Breast epithelium (tissue), 4 donors: ENCODE measurements at regions not wholly inside any gene's neighbourhood (a gene's known extent, or its start where the extent isn't known, plus 50 kb on each side); places are given as distances from the start of the nearest gene placed in this dataset.

Experiments
- DNase-seq, 2 donors: peaks; one replicate each; pipeline ENCODE4 v3.0.0-alpha.2; 2019; ENCODE audit warnings: low spot score in 2 of 2
- H3K27ac ChIP-seq, 2 donors: fragments of 200-600 bp; sonication (generic) in 1 of 2; one replicate each; pipeline ENCODE4 v1.5.1; 2016 to 2019; ENCODE audit warnings: mild to moderate bottlenecking in 1 of 2
- H3K27me3 ChIP-seq, 2 donors: fragments of 200-600 bp; sonication (generic) in 1 of 2; one replicate each; pipeline versions ENCODE4 v1.5.1 to v1.6.0; 2017 to 2019; ENCODE audit warnings: control low read depth in 1 of 2, mild to moderate bottlenecking in 1 of 2
- H3K36me3 ChIP-seq: fragments of 200-600 bp; one replicate; pipeline ENCODE4 v1.5.1; 2019
- H3K4me1 ChIP-seq, 2 donors: fragments of 200-600 bp; sonication (generic); one replicate each; pipeline ENCODE4 v1.5.1; 2016 to 2019; ENCODE audit warnings: control low read depth in 1 of 2
- H3K4me3 ChIP-seq, 3 donors: fragments of 200-600 bp; sonication (generic); 1 replicate in 2 of 3; 2 replicates in 1 of 3; pipeline ENCODE4 v1.5.1; 2016 to 2019; ENCODE audit warnings: mild to moderate bottlenecking in 3 of 3, moderate library complexity in 2 of 3
- H3K9me3 ChIP-seq, 2 donors: fragments of 200-600 bp; sonication (generic) in 1 of 2; one replicate each; pipeline ENCODE4 v1.5.1; 2016 to 2019; ENCODE audit warnings: control low read depth in 1 of 2
- POLR2A ChIP-seq: fragments of 450-650 bp; IDR thresholded peaks from one replicate; pipeline ENCODE4 v1.6.1; 2016; ENCODE audit warnings: antibody characterized with exemption, mild to moderate bottlenecking, moderate library complexity
- POLR2AphosphoS5 ChIP-seq, 3 donors: sonication (generic); formaldehyde crosslinking; IDR thresholded peaks; one replicate each; pipeline ENCODE4 v1.6.1; 2017; ENCODE audit warnings: antibody characterized with exemption in 3 of 3
- intact Hi-C: fragments of 100-400 bp; cut with DNase I; formaldehyde crosslinking; loops from one replicate; pipeline ENCODE4 v1.15.1; 2023; ENCODE audit warnings: low total_unique reads
- TF ChIP-seq, protein P1 (sequence below), 3 donors: fragments of 450-650 bp; IDR thresholded peaks; one replicate each; pipeline ENCODE4 v1.5.1; 2016 to 2017; ENCODE audit warnings: antibody characterized with exemption in 3 of 3, mild to moderate bottlenecking in 3 of 3, moderate library complexity in 3 of 3

DNA sequence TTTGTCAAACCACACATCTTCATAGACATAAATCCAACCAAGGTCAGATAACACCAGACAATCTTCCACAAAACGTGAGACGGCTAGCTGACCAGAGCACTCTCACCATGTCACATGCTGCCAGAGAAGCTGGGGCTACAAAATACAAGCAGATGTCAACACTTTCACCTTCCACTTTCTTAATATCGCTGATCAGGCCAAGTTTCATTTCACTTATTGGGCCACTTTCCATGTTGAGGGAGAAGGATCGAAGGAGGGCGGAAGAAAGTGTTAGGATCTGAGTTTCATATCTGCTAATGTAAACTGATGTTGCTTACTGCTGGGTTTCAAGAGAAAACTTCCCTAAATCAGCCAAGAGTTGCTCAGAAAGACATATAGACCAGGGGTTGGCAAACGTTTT, 177.0 kb upstream of the PRDM1 start:
- Histone ChIP-seq H3K4me3 (no peak overlapping the region), H3K27me3 (no peaks in the 10 kb centered on the region), H3K9me3 (no peaks in the 10 kb centered on the region), H3K4me1 (no peaks in the 10 kb centered on the region), H3K27ac (no peak overlapping the region), H3K36me3 (no peaks in the 10 kb centered on the region)
- no peak for TF ChIP-seq POLR2AphosphoS5 (IDR thresholded peaks at IDR 0.05)
- TF ChIP-seq POLR2A = no peak
- TF ChIP-seq, protein P1, sequence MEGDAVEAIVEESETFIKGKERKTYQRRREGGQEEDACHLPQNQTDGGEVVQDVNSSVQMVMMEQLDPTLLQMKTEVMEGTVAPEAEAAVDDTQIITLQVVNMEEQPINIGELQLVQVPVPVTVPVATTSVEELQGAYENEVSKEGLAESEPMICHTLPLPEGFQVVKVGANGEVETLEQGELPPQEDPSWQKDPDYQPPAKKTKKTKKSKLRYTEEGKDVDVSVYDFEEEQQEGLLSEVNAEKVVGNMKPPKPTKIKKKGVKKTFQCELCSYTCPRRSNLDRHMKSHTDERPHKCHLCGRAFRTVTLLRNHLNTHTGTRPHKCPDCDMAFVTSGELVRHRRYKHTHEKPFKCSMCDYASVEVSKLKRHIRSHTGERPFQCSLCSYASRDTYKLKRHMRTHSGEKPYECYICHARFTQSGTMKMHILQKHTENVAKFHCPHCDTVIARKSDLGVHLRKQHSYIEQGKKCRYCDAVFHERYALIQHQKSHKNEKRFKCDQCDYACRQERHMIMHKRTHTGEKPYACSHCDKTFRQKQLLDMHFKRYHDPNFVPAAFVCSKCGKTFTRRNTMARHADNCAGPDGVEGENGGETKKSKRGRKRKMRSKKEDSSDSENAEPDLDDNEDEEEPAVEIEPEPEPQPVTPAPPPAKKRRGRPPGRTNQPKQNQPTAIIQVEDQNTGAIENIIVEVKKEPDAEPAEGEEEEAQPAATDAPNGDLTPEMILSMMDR (IDR thresholded peaks at IDR 0.05) = no peak
- DNase-seq = no peak
- intact Hi-C loops = no loop called here

DNA sequence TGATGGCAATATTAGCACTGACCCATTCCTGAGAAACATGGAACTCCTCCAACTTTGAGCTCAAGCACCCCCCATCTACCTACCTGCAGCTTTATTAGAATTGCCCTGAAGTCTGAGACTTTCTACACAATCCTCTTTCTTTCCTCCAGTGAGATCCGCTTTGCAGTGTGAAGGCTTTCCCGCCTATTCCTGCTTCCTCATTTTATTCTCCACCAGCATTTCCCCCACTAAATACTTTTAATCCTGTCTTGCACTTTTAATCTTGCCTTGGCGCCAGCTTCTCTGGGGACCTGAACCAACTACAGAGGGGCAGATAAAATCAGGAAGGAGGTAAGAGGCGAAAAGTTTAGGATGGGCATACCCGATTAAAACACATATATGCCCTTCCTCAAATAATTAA, 178.1 kb upstream of the PRDM1 start:
- H3K9me3 ChIP-seq = no peaks in the 10 kb centered on the region
- DNase-seq = no peak
- no peaks in the 10 kb centered on the region for H3K4me1 ChIP-seq
- no peaks in the 10 kb centered on the region for H3K36me3 ChIP-seq
- no peak overlapping the region for H3K4me3 ChIP-seq
- no peak overlapping the region for H3K27ac ChIP-seq
- no peaks in the 10 kb centered on the region for H3K27me3 ChIP-seq
- intact Hi-C loops = no loop called here
- TF ChIP-seq POLR2AphosphoS5 (IDR thresholded peaks at IDR 0.05) (no peak), POLR2A (no peak)
- TF ChIP-seq, protein P1 (IDR thresholded peaks at IDR 0.05) = no peak

DNA sequence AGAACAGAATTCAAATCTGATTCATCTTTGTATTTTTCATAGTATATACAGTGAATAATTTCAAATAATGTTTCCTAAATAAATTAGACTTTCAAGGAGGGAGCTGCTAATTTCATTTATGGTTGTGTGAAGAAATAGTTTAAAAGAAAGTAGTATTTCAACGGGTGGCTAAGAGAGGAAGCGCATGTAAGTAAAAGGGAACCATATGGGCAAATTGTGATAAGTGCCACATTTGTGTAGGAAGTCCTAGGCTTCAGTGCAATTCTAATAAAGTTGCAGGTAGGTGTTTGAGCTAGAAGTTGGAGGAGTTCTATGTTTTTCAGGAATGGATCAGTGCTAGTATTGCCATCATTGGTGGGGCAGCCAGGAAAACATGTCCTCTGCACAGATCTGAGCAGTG, 178.8 kb upstream of the PRDM1 start:
- TF ChIP-seq, protein P1 (IDR thresholded peaks at IDR 0.05) = no peak
- no peak for TF ChIP-seq POLR2AphosphoS5 (IDR thresholded peaks at IDR 0.05)
- Histone ChIP-seq H3K36me3 (no peaks in the 10 kb centered on the region), H3K27me3 (no peaks in the 10 kb centered on the region), H3K9me3 (no peaks in the 10 kb centered on the region), H3K27ac (no peak overlapping the region), H3K4me3 (no peak overlapping the region), H3K4me1 (no peaks in the 10 kb centered on the region)
- no peak for DNase-seq
- intact Hi-C loops = no loop called here

DNA sequence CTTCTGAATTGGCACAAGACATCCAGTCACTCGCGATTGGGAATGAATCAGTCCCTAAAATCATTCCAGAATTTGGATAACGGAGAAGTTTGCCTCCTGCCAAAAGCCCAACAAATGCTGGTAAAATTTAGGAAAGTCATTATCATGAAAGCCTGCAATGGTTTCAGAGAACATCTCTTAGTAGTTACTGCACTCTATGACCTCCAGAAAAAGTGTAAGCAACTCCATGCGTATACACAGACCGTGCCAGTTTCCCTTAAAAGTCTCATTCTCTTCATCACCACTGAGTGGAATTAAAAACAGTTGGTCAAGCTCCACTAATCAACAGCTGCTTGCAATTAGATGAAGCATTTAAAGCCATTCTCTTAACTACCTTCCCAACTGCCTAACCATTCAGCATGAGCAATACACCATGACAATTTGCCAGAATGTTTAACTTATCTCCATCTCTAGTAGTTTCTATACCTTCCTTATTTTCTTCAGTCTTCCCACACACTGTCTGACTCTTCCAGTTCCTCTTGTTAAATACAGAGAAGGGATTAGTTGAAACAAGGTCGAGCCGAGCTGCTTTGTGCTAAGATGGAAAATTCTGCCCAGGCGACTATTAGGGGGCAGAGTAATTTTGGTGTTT, 183.6 kb upstream of the PRDM1 start:
- no peaks in the 10 kb centered on the region for H3K4me1 ChIP-seq
- TF ChIP-seq, protein P1 (IDR thresholded peaks at IDR 0.05) = no peak
- TF ChIP-seq POLR2A (no peak), POLR2AphosphoS5 (IDR thresholded peaks at IDR 0.05) (no peak)

DNA sequence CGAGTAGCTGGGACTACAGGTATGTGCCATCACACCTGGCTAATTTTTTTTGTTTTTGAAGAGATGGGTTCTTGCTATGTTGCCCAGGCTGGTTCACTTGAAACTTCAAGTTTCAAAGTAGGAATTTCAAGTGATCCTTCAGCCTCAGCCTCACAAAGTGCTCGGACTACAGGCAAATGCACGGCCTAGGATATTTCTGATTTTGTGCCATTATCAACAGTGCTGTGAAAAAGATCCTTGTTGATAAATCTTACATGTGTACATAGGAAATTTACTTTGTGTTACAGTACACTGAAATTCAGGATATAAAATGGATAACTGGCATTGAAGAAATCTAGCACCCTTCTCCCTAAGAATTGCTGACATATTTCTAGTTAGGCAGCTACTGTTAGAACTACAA, 184.6 kb upstream of the PRDM1 start:
- H3K27me3 ChIP-seq = no peaks in the 10 kb centered on the region
- DNase-seq = no peak
- TF ChIP-seq, protein P1 (IDR thresholded peaks at IDR 0.05) = no peak
- no peak for TF ChIP-seq POLR2A
- TF ChIP-seq POLR2AphosphoS5 (IDR thresholded peaks at IDR 0.05) = no peak
- no peaks in the 10 kb centered on the region for H3K9me3 ChIP-seq
- H3K4me3 ChIP-seq = no peak overlapping the region
- no peak overlapping the region for H3K27ac ChIP-seq
- no peaks in the 10 kb centered on the region for H3K4me1 ChIP-seq
- H3K36me3 ChIP-seq = no peaks in the 10 kb centered on the region
- intact Hi-C loops = no loop called here

More for the DNA sequence above, 183.6 kb upstream of the PRDM1 start:
- intact Hi-C loops = no loop called here
- no peaks in the 10 kb centered on the region for H3K36me3 ChIP-seq
- H3K27me3 ChIP-seq = no peaks in the 10 kb centered on the region
- no peaks in the 10 kb centered on the region for H3K9me3 ChIP-seq
- H3K27ac ChIP-seq = peak overlapping the region in 1 of 2 donors; percentile 70
- no peak for DNase-seq
- H3K4me3 ChIP-seq = no peak overlapping the region
